Lung (tissue), 11 donors: ENCODE measurements at regions not wholly inside any gene's neighbourhood (a gene's known extent, or its start where the extent isn't known, plus 50 kb on each side); places are given as distances from the start of the nearest gene placed in this dataset.

Experiments used
- ATAC-seq: fragments of 200-7000 bp; cut with Tn5 transposase; one replicate; pipeline ENCODE4 v1.9.1; 2020; ENCODE audit warnings: moderate number of reproducible peaks; ENCODE audit not compliant: insufficient read depth, low FRiP score
- DNase-seq, 3 donors: peaks; one replicate each; pipeline ENCODE4 v3.0.0-alpha.2; 2013 to 2017
- H3K27ac ChIP-seq, 2 donors: one replicate each; pipeline ENCODE4 v1.5.1; 2013; ENCODE audit warnings: mild to moderate bottlenecking in 2 of 2, moderate library complexity in 2 of 2, control low read depth in 1 of 2, inconsistent platforms in 1 of 2, low read depth in 1 of 2, low read length in 1 of 2
- H3K27me3 ChIP-seq, 3 donors: one replicate each; pipeline ENCODE4 v1.5.1; 2013; ENCODE audit warnings: low read length in 2 of 3; ENCODE audit not compliant: control insufficient read depth in 3 of 3, insufficient read depth in 3 of 3
- H3K36me3 ChIP-seq, 4 donors: one replicate each; pipeline ENCODE4 v1.5.1; 2013; ENCODE audit warnings: low read length in 4 of 4, mild to moderate bottlenecking in 1 of 4, moderate library complexity in 1 of 4; ENCODE audit not compliant: control insufficient read depth in 4 of 4, insufficient read depth in 4 of 4
- H3K4me1 ChIP-seq, 5 donors: one replicate each; pipeline ENCODE4 v1.5.1; 2013; ENCODE audit warnings: low read length in 5 of 5, mild to moderate bottlenecking in 2 of 5, moderate library complexity in 1 of 5; ENCODE audit not compliant: control insufficient read depth in 5 of 5, insufficient read depth in 5 of 5
- H3K4me3 ChIP-seq: one replicate; pipeline ENCODE4 v1.5.1; 2013; ENCODE audit warnings: mild to moderate bottlenecking, control low read depth, moderate library complexity
- H3K9ac ChIP-seq, 2 donors: one replicate each; pipeline ENCODE4 v1.5.1; 2013; ENCODE audit warnings: low read length in 2 of 2, control low read depth in 1 of 2; ENCODE audit not compliant: insufficient read depth in 1 of 2
- H3K9me3 ChIP-seq, 4 donors: one replicate each; pipeline ENCODE4 v1.5.1; 2013; ENCODE audit warnings: low read length in 3 of 4, mild to moderate bottlenecking in 1 of 4, moderate library complexity in 1 of 4; ENCODE audit not compliant: control insufficient read depth in 4 of 4, insufficient read depth in 3 of 4
- CTCF ChIP-seq: IDR thresholded peaks from 2 replicates; pipeline ENCODE4 v1.5.1; 2012; ENCODE audit warnings: mild to moderate bottlenecking; ENCODE audit errors: control extremely low read depth, extremely low read depth
- WGBS, 2 donors: extraction: QIAGEN DNeasy Blood & Tissue Kit; methylation state at CpG; one replicate each; pipeline ENCODE4 v1.1.7; 2013; 5-methylcytosine and 5-hydroxymethylcytosine counted together
- donor health status: control.
- donor health status: control.
- donor health status: Bipolar disorder and iron deficiency.
- donor health status: healthy.
- donor health status: DM: yes; HTN: yes; CAD: no.

DNA sequence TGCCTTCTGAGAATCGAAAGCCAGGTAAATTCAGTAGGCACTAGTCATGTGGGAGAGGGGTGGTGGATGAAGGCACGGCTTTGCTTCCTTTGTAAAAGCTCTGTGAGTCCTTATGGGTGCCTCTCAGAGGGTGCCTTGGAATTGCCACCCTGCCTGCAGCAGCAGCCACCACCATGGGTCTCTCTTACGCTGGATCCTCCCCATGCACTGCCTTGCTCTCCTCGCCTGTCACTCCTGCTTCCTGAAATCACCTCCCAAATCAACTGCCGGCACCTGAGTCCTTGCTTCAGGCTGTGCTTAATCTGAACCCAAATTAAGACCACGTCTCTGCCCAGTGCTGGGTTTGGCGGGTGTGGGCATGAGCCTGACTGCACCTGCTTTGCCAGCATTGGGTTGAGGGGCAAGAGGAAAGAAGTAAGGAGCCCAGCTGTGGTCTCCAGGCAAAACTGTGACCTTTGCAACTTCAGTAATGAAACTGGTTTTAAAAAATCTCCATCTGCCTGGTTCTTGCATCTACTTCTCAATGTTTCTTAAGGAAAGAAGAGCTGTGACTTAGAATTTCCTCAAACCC lies 55.9 kb upstream of the CLMN start:
- H3K27me3 ChIP-seq: no peaks in the 10 kb centered on the region
- peaks cover 0 to 6% (median 3%) of the 10 kb centered on the region in 4 donors for H3K9me3 ChIP-seq
- DNase-seq: no peak
- TF ChIP-seq CTCF: no peak
- no peak for ATAC-seq
- H3K4me3 ChIP-seq: no peak overlapping the region
- WGBS, 2 donors: 58 to 60% methylated on average over 7 of the region's 7 CpGs
- H3K27ac ChIP-seq: no peak overlapping the region
- no peaks in the 10 kb centered on the region for H3K4me1 ChIP-seq
- H3K36me3 ChIP-seq: no peaks in the 10 kb centered on the region
- no peak overlapping the region for H3K9ac ChIP-seq

- 53 to 57% methylated on average over 2 of the region's 2 CpGs for WGBS, 2 donors
- Histone ChIP-seq H3K9ac (no peak overlapping the region), H3K27me3 (no peaks in the 10 kb centered on the region), H3K4me3 (no peak overlapping the region), H3K4me1 (no peaks in the 10 kb centered on the region), H3K27ac (no peak overlapping the region), H3K36me3 (no peaks in the 10 kb centered on the region), H3K9me3 (peaks cover 0 to 5% (median 0%) of the 10 kb centered on the region in 4 donors)
- no peak for TF ChIP-seq CTCF
- DNase-seq (no peak), ATAC-seq (no peak)
Measured at GRCh38 chr14:95374239-95374997, 54.7 kb upstream of the CLMN start.

- no peaks in the 10 kb centered on the region for H3K27me3 ChIP-seq
- DNase-seq (no peak), ATAC-seq (no peak)
- WGBS, 2 donors: 91 to 92% methylated on average over 2 of the region's 2 CpGs
- no peak overlapping the region for H3K4me3 ChIP-seq
- no peak overlapping the region for H3K9ac ChIP-seq
- H3K27ac ChIP-seq: no peak overlapping the region
- no peaks in the 10 kb centered on the region for H3K4me1 ChIP-seq
- TF ChIP-seq CTCF: no peak
- no peaks in the 10 kb centered on the region for H3K36me3 ChIP-seq
- peaks cover 0 to 2% (median 0%) of the 10 kb centered on the region in 4 donors for H3K9me3 ChIP-seq
Measured at GRCh38 chr14:95370076-95370475, 50.4 kb upstream of the CLMN start.
